Keratinocyte (primary cell): ENCODE measurements at regions not wholly inside any gene's neighbourhood (a gene's known extent, or its start where the extent isn't known, plus 50 kb on each side); places are given as distances from the start of the nearest gene placed in this dataset.

Source experiments
- EZH2 ChIP-seq: IDR thresholded peaks from one replicate; pipeline ENCODE4 v1.6.1; 2012; ENCODE audit warnings: inconsistent platforms, mild to moderate bottlenecking, low read length, moderate library complexity
- TF ChIP-seq, protein P1 (sequence below), 3 experiments: IDR thresholded peaks in 1 of 3; conservative IDR thresholded peaks in 1 of 3; optimal IDR thresholded peaks in 1 of 3; 2 replicates in 2 of 3; 3 replicates in 1 of 3; pipeline versions ENCODE3 to v1.5.1; 2011; ENCODE audit warnings: low read length in 3 of 3, mild to moderate bottlenecking in 3 of 3, moderate library complexity in 2 of 3, control low read depth in 1 of 3, inconsistent platforms in 1 of 3; ENCODE audit not compliant: insufficient read depth in 2 of 3; ENCODE audit errors: extremely low read depth in 1 of 3

DNA sequence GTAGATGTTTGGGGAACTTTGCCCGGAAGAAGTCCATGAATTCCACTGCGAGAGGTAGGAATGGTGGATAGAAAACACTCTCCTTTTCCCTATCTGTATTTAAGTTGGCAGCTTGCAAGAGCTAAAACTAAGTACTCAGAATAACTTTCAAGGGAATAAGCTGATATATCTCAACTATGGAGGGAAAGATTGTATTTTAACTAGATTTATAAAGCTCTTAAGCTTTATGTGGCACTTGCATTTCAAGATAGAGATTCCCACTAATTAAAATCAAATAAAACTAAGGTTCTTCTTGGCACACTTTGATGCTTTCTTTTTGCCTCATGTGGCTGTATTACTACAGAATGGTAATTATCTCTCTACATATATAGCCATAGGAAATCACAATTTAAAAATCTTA, 149.7 kb upstream of the STARD13 start:
- TF ChIP-seq, protein P1, sequence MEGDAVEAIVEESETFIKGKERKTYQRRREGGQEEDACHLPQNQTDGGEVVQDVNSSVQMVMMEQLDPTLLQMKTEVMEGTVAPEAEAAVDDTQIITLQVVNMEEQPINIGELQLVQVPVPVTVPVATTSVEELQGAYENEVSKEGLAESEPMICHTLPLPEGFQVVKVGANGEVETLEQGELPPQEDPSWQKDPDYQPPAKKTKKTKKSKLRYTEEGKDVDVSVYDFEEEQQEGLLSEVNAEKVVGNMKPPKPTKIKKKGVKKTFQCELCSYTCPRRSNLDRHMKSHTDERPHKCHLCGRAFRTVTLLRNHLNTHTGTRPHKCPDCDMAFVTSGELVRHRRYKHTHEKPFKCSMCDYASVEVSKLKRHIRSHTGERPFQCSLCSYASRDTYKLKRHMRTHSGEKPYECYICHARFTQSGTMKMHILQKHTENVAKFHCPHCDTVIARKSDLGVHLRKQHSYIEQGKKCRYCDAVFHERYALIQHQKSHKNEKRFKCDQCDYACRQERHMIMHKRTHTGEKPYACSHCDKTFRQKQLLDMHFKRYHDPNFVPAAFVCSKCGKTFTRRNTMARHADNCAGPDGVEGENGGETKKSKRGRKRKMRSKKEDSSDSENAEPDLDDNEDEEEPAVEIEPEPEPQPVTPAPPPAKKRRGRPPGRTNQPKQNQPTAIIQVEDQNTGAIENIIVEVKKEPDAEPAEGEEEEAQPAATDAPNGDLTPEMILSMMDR (optimal IDR thresholded peaks at IDR 0.05 in 1 of 3, IDR thresholded peaks at IDR 0.05 in 1 of 3, conservative IDR thresholded peaks at IDR 0.05 in 1 of 3; ENCODE audit: extremely low read depth in 1 of 3, insufficient read depth in 2 of 3, low read length in 3 of 3) = no peak
- TF ChIP-seq EZH2 = no peak
